Muscle of back (tissue), 3 donors: ENCODE measurements at regions not wholly inside any gene's neighbourhood (a gene's known extent, or its start where the extent isn't known, plus 50 kb on each side); places are given as distances from the start of the nearest gene placed in this dataset.
"Not testable (repeated sequence)": the region's sequence is repeated elsewhere in the genome, so short reads cannot be mapped to it uniquely, and the experiment has no call there.

Source experiments
- DNase-seq, 3 donors: peaks; one replicate each; pipeline versions ENCODE4 v3.0.0 to v3.0.0-alpha.2; 2013

DNA sequence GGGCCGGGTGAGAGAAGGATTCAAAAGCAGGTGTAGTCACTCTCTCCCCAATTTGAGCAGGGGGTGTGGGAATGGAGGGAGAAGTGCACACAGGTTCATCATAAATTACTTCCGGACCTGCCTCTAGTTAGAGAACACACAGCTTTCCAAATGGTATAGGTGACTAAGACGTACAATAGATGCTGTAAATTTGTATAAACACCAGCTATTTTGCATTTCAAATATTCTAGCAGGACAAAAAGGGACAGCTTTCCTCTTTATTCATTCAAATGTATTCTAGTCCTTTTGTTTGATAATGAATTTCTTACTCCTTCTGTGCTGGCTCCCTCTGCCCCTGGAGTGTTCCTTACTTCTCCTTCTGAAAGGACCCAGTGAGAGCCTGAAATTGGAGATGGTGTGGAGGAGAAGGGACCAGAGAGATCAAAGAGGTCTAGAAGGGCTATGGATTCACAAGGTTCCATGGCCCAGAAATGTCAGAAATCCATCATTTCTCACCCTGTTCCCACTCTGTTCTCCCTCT, 53.2 kb upstream of the SH3BP4 start:
- DNase-seq = no peak

DNA sequence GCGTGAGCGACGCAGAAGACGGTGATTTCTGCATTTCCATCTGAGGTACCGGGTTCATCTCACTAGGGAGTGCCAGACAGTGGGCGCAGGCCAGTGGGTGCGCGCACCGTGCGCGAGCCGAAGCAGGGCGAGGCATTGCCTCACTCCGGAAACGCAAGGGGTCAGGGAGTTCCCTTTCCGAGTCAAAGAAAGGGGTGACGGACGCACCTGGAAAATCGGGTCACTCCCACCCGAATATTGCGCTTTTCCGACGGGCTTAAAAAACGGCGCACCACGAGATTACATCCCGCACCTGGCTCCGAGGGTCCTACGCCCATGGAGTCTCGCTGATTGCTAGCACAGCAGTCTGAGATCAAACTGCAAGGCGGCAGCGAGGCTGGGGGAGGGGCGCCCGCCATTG, 63.4 kb upstream of the SH3BP4 start:
- not testable (repeated sequence) for DNase-seq

DNA sequence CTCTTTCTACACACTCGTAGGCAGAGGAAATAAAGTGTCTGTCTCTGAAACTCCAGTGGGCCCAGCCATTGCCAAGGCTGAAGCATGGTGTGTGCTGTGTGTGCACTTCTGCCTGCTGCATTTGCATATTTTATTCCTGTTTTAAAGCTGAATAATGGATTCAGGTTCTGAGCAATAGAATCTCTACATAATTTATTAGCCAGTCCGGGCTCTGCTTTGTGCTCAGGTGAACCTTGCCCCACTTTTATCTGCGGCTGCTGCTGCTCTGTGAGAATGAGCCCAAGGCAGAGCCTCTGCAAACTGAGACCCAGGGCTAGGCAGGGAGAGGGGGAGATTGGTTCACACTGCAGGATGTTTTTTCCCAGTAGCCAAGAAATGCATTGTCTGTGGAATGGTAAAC, 64.6 kb upstream of the SH3BP4 start:
- DNase-seq = no peak

GRCh38 chr2:234885886-234886285, 65.9 kb upstream of the SH3BP4 start:
- no peak for DNase-seq

GRCh38 chr2:234885118-234885517, 66.7 kb upstream of the SH3BP4 start:
- no peak for DNase-seq

- no peak for DNase-seq
Observed at GRCh38 chr2:234884591-234884990, 67.2 kb upstream of the SH3BP4 start.

DNA sequence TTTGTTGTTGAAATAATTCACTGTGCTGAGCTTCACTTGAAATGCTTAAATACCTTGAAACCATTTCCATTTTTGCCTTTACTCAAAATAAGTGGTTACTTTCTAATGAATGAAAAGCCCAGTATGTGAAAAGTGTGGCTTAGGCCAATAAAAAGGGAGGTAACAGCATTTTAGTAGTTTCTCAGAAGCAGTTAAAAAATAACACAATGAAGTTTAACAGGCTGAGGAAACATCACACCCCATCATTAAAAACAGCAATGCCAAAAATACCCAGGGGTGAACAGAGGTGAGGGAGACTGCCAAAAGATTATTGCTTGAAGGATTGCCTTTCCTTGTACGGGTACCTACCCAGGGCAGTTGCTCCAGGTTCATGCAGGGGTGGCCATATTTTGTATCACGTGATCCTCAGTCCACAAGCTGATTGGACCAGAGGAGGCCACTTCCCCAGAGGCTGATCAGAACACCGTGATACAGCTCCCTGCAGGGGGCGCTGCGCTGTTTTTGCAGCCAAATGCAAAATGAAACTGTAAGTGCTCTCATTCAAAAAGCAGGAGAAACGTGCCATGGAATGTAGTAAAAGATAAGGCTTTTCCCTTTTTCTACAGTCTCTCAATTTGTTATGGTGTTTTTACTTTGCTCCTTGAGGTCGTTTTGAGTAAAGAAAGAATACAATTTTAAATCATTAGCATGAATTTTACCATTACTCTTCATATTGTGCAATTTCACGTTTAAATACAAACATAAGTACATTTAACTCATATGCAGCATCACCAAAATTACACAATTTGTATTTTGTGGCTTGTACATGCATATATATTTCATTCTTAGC, 70.2 kb upstream of the SH3BP4 start:
- peak; percentile 70 to 79 (median 73) for DNase-seq

DNA sequence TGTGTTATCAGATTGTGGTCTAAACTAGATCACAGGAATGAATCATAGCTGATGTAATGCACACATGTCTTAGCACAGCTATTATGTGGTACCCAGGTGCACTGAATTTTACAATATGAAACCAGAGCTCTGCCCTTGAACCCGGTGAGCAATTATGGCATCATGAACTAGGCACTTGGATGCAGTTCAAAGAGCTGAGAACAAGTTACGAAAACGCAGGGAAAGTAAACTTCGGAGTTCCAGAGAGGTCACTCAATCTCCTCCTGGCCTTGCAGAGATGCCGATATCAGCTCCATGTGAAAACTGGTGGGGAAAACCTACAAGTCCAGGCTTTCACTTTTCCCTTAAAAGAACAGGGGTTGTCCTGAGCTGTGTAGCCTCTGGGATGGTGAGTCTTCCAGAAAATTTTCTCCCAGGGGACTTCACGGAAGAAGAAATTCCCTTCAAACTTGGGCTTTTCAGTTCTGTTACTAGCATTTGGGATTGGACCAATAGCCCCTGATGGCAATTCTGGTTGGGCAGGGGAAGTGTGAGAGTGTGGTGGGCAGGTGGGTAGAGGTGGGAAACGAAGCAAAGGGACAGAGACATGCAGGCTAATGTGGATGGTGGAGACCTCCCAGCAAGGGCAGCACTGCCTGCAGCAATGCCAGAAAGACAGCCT, 71.1 kb upstream of the SH3BP4 start:
- DNase-seq = peak in 1 of 3 donors; percentile 11

GRCh38 chr2:234879671-234880455, 72.0 kb upstream of the SH3BP4 start:
- peak in 1 of 3 donors; percentile 14 for DNase-seq

DNA sequence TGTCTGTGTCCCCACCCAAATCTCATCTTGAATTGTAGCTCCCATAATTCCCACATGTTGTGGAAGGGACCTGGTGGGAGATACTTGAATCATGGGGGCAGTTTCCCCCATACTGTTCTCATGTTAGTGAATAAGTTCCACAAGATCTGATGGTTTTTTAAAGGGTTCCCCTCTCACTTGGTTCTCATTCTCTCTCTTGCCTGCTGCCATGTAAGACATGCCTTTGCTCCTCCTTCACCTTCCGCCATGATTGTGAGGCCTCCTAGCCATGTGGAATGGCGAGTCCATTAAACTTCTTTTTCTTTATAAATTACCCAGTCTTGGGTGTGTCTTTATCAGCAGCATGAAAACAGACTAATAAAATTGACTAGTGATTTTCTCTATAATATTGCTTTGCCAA, 75.2 kb upstream of the SH3BP4 start:
- not testable (repeated sequence) for DNase-seq

- DNase-seq = no peak
Observed at GRCh38 chr2:234874347-234875046, 77.3 kb upstream of the SH3BP4 start.

DNA sequence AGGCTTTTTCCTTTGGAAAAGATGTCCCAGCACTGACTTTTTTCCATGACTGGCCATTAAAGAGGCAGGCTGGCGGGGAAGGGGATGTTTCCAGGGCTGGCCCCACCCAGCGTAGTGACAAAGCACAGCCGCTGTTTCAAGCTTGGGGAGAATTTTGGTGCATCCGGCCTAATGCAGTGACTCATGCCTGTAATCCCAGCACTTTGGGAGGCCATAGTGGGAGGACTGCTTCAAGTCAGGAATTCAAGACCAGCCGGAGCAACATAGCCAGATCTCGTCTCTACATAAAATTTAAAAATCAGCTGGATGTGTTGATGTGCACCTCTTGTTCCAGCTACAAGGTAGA, 78.0 kb upstream of the SH3BP4 start:
- peak in 1 of 3 donors; percentile 16 for DNase-seq

DNA sequence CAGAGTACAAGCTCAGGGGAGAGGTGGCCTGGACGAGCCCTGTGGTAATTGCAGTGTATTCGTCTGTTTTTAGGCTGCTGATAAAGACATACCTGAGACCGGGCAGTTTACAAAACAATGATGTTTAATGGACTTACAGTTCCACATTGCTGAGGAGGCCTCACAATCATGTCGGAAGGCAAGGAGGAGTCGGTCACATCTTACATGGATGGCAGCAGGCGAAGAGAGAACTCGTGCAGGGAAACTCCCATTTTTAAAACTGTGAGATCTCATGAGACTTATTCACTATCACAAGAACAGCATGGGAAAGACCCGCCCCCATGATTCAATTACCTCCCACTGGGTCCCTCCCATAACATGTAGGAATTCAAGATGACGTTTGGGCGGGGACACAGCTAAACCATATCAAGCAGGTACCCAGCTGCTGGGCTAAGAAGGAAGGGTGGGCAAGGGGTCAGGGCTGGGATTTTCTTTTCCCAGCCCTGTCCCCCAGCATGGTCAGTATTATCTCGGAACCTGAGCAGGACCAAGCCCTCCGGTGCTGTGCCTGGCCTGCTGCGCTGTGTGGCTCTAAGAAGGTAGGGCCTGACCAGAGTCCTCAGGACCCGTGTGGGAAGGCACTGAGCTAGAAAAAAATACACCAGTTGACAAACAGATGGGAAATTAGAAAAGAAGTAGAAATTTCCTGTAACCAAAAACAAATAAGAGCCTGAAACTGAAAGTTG, 78.6 kb upstream of the SH3BP4 start:
- no peak for DNase-seq

DNA sequence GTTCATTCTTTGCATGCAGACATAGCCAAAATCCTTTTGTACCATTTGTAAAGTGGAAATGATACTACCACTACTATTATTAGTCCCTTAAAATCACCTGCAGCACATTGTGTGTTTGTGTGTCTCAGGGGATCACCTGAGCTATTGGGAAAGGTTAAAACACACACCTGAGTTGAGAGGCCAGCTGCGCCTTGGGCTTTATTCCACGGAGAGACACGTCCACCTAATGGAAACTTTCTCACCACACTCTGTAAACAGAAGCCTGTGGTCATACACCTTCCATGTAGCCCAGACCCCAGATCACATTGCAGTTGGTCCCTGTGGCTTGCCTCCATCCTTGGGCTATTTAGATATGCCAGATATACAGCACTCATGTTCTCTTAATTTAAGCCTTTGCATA, 81.8 kb upstream of the SH3BP4 start:
- no peak for DNase-seq

- DNase-seq = no peak
Observed at GRCh38 chr2:234869164-234869563, 82.7 kb upstream of the SH3BP4 start.

DNA sequence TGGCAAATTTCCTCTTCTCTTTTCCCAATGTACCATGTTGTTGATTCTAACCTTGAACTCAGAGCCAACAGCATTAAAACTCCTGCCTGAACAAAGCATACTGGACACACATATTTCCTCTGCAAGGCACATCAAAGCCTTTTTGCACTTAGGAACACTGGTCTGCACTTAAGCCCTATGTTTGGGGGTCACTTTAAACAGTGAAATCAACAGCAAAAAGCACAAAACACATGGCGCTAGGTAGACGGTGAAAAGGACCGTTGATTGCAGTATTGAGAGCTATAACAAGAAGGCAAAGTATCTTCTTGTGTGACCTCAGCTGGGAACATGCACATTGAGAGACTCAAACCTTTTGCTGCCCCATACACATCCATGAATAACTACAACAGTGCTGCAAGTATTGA, 83.9 kb upstream of the SH3BP4 start:
- DNase-seq = no peak

- no peak for DNase-seq
Observed at GRCh38 chr2:234865586-234865985, 86.2 kb upstream of the SH3BP4 start.

- DNase-seq = no peak
Observed at GRCh38 chr2:234865040-234865439, 86.8 kb upstream of the SH3BP4 start.

DNA sequence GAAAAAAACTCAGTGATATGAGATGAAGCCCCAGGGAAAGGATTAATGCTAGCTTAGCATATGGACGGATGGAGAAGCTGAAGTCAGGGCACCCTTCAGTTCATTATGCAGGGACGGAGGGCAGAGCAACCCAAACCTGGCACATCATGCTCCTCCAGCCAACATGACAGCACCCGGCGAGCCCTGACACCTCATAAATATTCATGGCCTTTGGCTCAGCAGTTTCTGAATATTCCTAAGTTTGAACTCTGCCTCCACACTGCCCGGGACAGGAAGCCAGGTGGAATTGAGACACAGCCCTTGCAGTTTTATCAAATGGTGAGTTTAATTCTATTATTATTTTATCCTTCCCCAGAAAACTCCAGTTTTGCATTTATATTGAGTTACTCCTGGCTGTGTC, 87.3 kb upstream of the SH3BP4 start:
- DNase-seq = no peak

GRCh38 chr2:234863043-234863934, 88.5 kb upstream of the SH3BP4 start:
- no peak for DNase-seq
